GM12891 (cell line): ENCODE measurements at regions not wholly inside any gene's neighbourhood (a gene's known extent, or its start where the extent isn't known, plus 50 kb on each side); places are given as distances from the start of the nearest gene placed in this dataset.

ENCODE experiments used
- POLR2A ChIP-seq: IDR thresholded peaks from 2 replicates; pipeline ENCODE4 v1.6.1; 2011; ENCODE audit warnings: low read depth, low read length, control low read depth
- POLR2AphosphoS5 ChIP-seq: IDR thresholded peaks from 2 replicates; pipeline ENCODE4 v1.6.1; 2011; ENCODE audit warnings: low read depth, low read length, control low read depth
- SPI1 ChIP-seq: IDR thresholded peaks from 2 replicates; pipeline ENCODE4 v1.6.1; 2011; ENCODE audit warnings: low read depth, low read length, control low read depth
- TAF1 ChIP-seq: IDR thresholded peaks from 2 replicates; pipeline ENCODE4 v1.6.1; 2011; ENCODE audit warnings: low read depth, low read length, control low read depth

- no peak for TF ChIP-seq POLR2A
- TF ChIP-seq POLR2AphosphoS5, result no peak
- TF ChIP-seq TAF1, result no peak
- TF ChIP-seq SPI1, result no peak
These were observed 185.2 kb upstream of the PITRM1 start for GRCh38 chr10:3357737-3358136.
